Esophagus squamous epithelium (tissue), 4 donors: ENCODE measurements at regions not wholly inside any gene's neighbourhood (a gene's known extent, or its start where the extent isn't known, plus 50 kb on each side); places are given as distances from the start of the nearest gene placed in this dataset.

Experiments used
- POLR2A ChIP-seq, 4 donors: fragments of 450-650 bp; IDR thresholded peaks; one replicate each; pipeline ENCODE4 v1.6.1; 2017; ENCODE audit warnings: antibody characterized with exemption in 4 of 4, mild to moderate bottlenecking in 4 of 4, moderate library complexity in 3 of 4
- TF ChIP-seq, protein P1 (sequence below), 6 experiments: fragments of 450-650 bp in 4 of 6; fragments of 200-600 bp in 2 of 6; sonication (generic) in 2 of 6; IDR thresholded peaks; one replicate each; pipeline ENCODE4 v1.5.1; 2016 to 2019; ENCODE audit warnings: antibody characterized with exemption in 6 of 6, mild to moderate bottlenecking in 4 of 6, moderate library complexity in 4 of 6

DNA sequence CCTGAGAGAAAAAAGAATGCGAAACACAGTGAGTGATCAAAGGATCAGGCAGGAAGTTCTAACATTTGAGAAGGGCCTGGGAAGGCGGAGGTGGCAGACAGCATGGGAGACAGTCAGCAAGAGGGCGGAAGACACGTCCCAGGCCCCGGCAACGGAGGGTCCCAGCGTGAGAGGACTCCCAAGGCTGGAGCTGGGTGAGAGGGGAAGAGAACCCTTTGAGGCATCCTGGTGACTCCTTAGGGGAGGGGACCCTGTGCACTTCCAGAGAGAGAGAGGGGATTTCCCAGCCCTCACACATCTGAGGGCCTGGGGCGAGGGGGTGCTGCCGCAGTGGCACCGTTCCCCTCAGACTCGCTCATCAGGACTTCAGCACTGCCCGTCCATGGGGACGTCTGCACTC, 133.4 kb downstream of the RTP5 start:
- TF ChIP-seq, protein P1, sequence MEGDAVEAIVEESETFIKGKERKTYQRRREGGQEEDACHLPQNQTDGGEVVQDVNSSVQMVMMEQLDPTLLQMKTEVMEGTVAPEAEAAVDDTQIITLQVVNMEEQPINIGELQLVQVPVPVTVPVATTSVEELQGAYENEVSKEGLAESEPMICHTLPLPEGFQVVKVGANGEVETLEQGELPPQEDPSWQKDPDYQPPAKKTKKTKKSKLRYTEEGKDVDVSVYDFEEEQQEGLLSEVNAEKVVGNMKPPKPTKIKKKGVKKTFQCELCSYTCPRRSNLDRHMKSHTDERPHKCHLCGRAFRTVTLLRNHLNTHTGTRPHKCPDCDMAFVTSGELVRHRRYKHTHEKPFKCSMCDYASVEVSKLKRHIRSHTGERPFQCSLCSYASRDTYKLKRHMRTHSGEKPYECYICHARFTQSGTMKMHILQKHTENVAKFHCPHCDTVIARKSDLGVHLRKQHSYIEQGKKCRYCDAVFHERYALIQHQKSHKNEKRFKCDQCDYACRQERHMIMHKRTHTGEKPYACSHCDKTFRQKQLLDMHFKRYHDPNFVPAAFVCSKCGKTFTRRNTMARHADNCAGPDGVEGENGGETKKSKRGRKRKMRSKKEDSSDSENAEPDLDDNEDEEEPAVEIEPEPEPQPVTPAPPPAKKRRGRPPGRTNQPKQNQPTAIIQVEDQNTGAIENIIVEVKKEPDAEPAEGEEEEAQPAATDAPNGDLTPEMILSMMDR (IDR thresholded peaks at IDR 0.05) = no peak
- TF ChIP-seq POLR2A (IDR thresholded peaks at IDR 0.05) = no peak
